ENCODE measurements at regions not wholly inside any gene's neighbourhood (a gene's known extent, or its start where the extent isn't known, plus 50 kb on each side); places are given as distances from the start of the nearest gene placed in this dataset.

GRCh38 chr13:47572375-47572774 lies 428.7 kb downstream of the SUCLA2 start:
- H3K9me3 Mint-ChIP-seq: peaks cover 70% of the 10 kb centered on the region
- H3K4me1 Mint-ChIP-seq: no peaks in the 10 kb centered on the region
- peaks cover 4% of the 10 kb centered on the region for H3K27me3 Mint-ChIP-seq (ENCODE audit: low read depth, poor library complexity)
- H3K36me3 Mint-ChIP-seq (ENCODE audit: low read depth): peaks cover 2% of the 10 kb centered on the region
- no peak overlapping the region for H3K4me3 Mint-ChIP-seq
- TF ChIP-seq, protein P1, sequence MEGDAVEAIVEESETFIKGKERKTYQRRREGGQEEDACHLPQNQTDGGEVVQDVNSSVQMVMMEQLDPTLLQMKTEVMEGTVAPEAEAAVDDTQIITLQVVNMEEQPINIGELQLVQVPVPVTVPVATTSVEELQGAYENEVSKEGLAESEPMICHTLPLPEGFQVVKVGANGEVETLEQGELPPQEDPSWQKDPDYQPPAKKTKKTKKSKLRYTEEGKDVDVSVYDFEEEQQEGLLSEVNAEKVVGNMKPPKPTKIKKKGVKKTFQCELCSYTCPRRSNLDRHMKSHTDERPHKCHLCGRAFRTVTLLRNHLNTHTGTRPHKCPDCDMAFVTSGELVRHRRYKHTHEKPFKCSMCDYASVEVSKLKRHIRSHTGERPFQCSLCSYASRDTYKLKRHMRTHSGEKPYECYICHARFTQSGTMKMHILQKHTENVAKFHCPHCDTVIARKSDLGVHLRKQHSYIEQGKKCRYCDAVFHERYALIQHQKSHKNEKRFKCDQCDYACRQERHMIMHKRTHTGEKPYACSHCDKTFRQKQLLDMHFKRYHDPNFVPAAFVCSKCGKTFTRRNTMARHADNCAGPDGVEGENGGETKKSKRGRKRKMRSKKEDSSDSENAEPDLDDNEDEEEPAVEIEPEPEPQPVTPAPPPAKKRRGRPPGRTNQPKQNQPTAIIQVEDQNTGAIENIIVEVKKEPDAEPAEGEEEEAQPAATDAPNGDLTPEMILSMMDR (IDR thresholded peaks at IDR 0.05): no peak
- no peak for DNase-seq
- no peak overlapping the region for H3K27ac Mint-ChIP-seq

DNA sequence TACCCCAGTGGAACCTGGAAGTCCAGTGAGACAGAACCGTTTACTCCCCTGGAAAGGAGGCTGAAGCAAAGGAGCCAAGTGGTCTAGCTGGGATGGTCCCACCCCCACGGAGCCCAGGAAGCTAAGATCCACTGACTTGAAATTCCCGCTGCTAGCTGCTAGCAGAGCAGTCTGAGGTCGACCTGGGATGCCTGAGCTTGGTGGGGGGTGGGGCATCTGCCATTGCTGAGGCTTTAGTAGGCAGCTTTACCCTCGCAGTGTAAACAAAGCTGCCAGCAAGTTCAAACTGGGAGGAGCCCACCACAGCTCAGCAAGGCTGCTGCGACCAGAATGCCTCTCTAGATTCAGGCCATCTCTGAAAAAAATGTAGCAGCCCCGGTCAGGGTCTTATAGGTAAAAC lies 437.0 kb downstream of the SUCLA2 start:
- TF ChIP-seq, protein P1 (IDR thresholded peaks at IDR 0.05): no peak
- no peak overlapping the region for H3K4me3 Mint-ChIP-seq
- no peaks in the 10 kb centered on the region for H3K27me3 Mint-ChIP-seq (ENCODE audit: low read depth, poor library complexity)
- H3K27ac Mint-ChIP-seq: no peak overlapping the region
- peaks cover 6% of the 10 kb centered on the region for H3K4me1 Mint-ChIP-seq
- peaks cover 10% of the 10 kb centered on the region for H3K36me3 Mint-ChIP-seq (ENCODE audit: low read depth)
- H3K9me3 Mint-ChIP-seq: peaks cover 42% of the 10 kb centered on the region
- DNase-seq: peak; percentile 44

DNA sequence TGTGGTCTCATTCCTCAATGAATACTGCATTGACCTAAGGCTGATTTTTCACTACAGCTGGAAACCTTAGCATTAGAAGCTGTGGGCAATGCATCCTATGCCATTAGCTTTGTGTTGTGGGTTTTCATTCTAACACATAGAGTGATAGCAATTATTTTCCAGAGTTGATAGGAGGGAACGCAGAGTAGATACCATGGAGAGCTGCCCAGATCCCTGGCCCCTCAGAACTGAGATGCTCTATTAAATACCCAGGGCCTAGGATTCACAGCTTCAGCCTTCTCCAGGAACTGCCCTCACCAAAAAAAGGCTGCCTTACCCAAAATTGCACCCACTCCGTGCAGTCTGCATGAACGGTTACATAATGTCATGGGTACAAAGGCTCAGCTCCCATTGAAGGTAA lies 444.4 kb downstream of the SUCLA2 start:
- Mint-ChIP-seq H3K27me3 (ENCODE audit: low read depth, poor library complexity) (peaks cover 3% of the 10 kb centered on the region), H3K9me3 (no peaks in the 10 kb centered on the region), H3K4me3 (no peak overlapping the region)

DNA sequence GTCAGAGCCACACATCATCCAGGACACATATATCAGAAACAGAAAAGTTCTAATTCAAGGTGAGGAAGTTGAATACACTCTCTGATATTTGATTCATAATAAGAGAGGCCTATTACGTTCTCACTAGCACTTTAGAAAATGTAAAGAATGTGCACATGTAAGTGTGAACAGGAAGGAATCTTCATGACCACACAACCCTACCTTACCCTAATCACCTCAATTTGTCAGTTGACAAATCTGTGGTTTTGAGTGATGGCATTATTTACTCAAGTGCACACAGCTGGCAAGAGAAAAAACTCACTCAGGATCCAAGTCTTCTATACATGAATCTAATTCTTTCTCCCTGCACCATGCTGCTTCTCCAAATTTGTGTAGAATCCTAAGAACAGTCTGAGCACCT lies 445.8 kb downstream of the SUCLA2 start:
- H3K36me3 Mint-ChIP-seq (ENCODE audit: low read depth): no peaks in the 10 kb centered on the region
- TF ChIP-seq, protein P1 (IDR thresholded peaks at IDR 0.05): no peak
- peaks cover 23% of the 10 kb centered on the region for H3K4me1 Mint-ChIP-seq
- H3K27me3 Mint-ChIP-seq (ENCODE audit: low read depth, poor library complexity): peaks cover 3% of the 10 kb centered on the region
- H3K27ac Mint-ChIP-seq: no peak overlapping the region
- H3K4me3 Mint-ChIP-seq: no peak overlapping the region
- no peaks in the 10 kb centered on the region for H3K9me3 Mint-ChIP-seq
- DNase-seq: no peak

More for the DNA sequence above, 444.4 kb downstream of the SUCLA2 start:
- H3K36me3 Mint-ChIP-seq (ENCODE audit: low read depth): no peaks in the 10 kb centered on the region
- H3K27ac Mint-ChIP-seq: no peak overlapping the region
- DNase-seq: no peak
- TF ChIP-seq, protein P1 (IDR thresholded peaks at IDR 0.05): no peak
- peaks cover 23% of the 10 kb centered on the region for H3K4me1 Mint-ChIP-seq

GRCh38 chr13:47553329-47553977 lies 447.6 kb downstream of the SUCLA2 start:
- no peaks in the 10 kb centered on the region for H3K36me3 Mint-ChIP-seq (ENCODE audit: low read depth)
- H3K4me1 Mint-ChIP-seq: peaks cover 35% of the 10 kb centered on the region
- TF ChIP-seq, protein P1 (IDR thresholded peaks at IDR 0.05): no peak
- peaks cover 7% of the 10 kb centered on the region for H3K27me3 Mint-ChIP-seq (ENCODE audit: low read depth, poor library complexity)
- H3K4me3 Mint-ChIP-seq: no peak overlapping the region
- DNase-seq: no peak
- H3K27ac Mint-ChIP-seq: no peak overlapping the region
- no peaks in the 10 kb centered on the region for H3K9me3 Mint-ChIP-seq

- Mint-ChIP-seq H3K9me3 (no peaks in the 10 kb centered on the region), H3K4me1 (peaks cover 60% of the 10 kb centered on the region), H3K4me3 (no peak overlapping the region), H3K27me3 (ENCODE audit: low read depth, poor library complexity) (peaks cover 10% of the 10 kb centered on the region), H3K36me3 (ENCODE audit: low read depth) (no peaks in the 10 kb centered on the region), H3K27ac (peak overlapping the region; percentile 79)
- DNase-seq: no peak
- TF ChIP-seq, protein P1 (IDR thresholded peaks at IDR 0.05): peak; percentile 7
Observed at GRCh38 chr13:47549219-47549752, 451.8 kb downstream of the SUCLA2 start.

All from nephron progenitor cell (in vitro differentiated cells).